ENCODE measurements at regions not wholly inside any gene's neighbourhood (a gene's known extent, or its start where the extent isn't known, plus 50 kb on each side); places are given as distances from the start of the nearest gene placed in this dataset.
A peak's percentile ranks its signal among the peaks of the same experiment; 100 is the strongest.

GRCh38 chr7:10138087-10138854 lies 835.4 kb upstream of the PHF14 start:
- Histone ChIP-seq H3K27me3 (ENCODE audit: control insufficient read depth, insufficient read depth, low read length) (no peaks in the 10 kb centered on the region), H3K9me3 (ENCODE audit: control insufficient read depth, insufficient read depth, low read length) (no peaks in the 10 kb centered on the region), H3K36me3 (ENCODE audit: control insufficient read depth, insufficient read depth, low read length) (no peaks in the 10 kb centered on the region), H3K27ac (ENCODE audit: low read depth, low read length) (no peak overlapping the region), H3K4me1 (ENCODE audit: control insufficient read depth, insufficient read depth, low read length) (no peaks in the 10 kb centered on the region), H3K4me3 (ENCODE audit: low read depth, low read length) (no peak overlapping the region)
- no peak for DNase-seq (ENCODE audit: low read depth in 4 of 6, low spot score in 6 of 6)
- 94% methylated on average over 3 of the region's 5 CpGs for WGBS (ENCODE audit: insufficient coverage)

GRCh38 chr7:10146271-10146670 lies 827.4 kb upstream of the PHF14 start:
- peak in 1 of 6 donors; percentile 81 for DNase-seq (ENCODE audit: low read depth in 4 of 6, low spot score in 6 of 6)
- no peak overlapping the region for H3K4me3 ChIP-seq (ENCODE audit: low read depth, low read length)
- H3K9me3 ChIP-seq (ENCODE audit: control insufficient read depth, insufficient read depth, low read length): no peaks in the 10 kb centered on the region
- no peaks in the 10 kb centered on the region for H3K27me3 ChIP-seq (ENCODE audit: control insufficient read depth, insufficient read depth, low read length)
- H3K36me3 ChIP-seq (ENCODE audit: control insufficient read depth, insufficient read depth, low read length): no peaks in the 10 kb centered on the region
- no peak overlapping the region for H3K27ac ChIP-seq (ENCODE audit: low read depth, low read length)
- no peaks in the 10 kb centered on the region for H3K4me1 ChIP-seq (ENCODE audit: control insufficient read depth, insufficient read depth, low read length)
- WGBS (ENCODE audit: insufficient coverage): 100% methylated on average over 1 of the region's 2 CpGs

- Histone ChIP-seq H3K36me3 (ENCODE audit: control insufficient read depth, insufficient read depth, low read length) (no peaks in the 10 kb centered on the region), H3K4me1 (ENCODE audit: control insufficient read depth, insufficient read depth, low read length) (no peaks in the 10 kb centered on the region), H3K9me3 (ENCODE audit: control insufficient read depth, insufficient read depth, low read length) (no peaks in the 10 kb centered on the region), H3K27ac (ENCODE audit: low read depth, low read length) (no peak overlapping the region), H3K4me3 (ENCODE audit: low read depth, low read length) (no peak overlapping the region), H3K27me3 (ENCODE audit: control insufficient read depth, insufficient read depth, low read length) (no peaks in the 10 kb centered on the region)
- DNase-seq (ENCODE audit: low read depth in 4 of 6, low spot score in 6 of 6): no peak
- WGBS (ENCODE audit: insufficient coverage): 86% methylated on average over 2 of the region's 2 CpGs
Measured at GRCh38 chr7:10156972-10157371, 816.7 kb upstream of the PHF14 start.

- DNase-seq (ENCODE audit: low read depth in 4 of 6, low spot score in 6 of 6): no peak
- Histone ChIP-seq H3K4me1 (ENCODE audit: control insufficient read depth, insufficient read depth, low read length) (no peaks in the 10 kb centered on the region), H3K27me3 (ENCODE audit: control insufficient read depth, insufficient read depth, low read length) (no peaks in the 10 kb centered on the region), H3K27ac (ENCODE audit: low read depth, low read length) (no peak overlapping the region), H3K4me3 (ENCODE audit: low read depth, low read length) (no peak overlapping the region), H3K9me3 (ENCODE audit: control insufficient read depth, insufficient read depth, low read length) (peaks cover 1% of the 10 kb centered on the region), H3K36me3 (ENCODE audit: control insufficient read depth, insufficient read depth, low read length) (no peaks in the 10 kb centered on the region)
- WGBS (ENCODE audit: insufficient coverage): no CpG with 5 or more reads among the region's 2 CpGs
Measured at GRCh38 chr7:10181996-10182395, 791.7 kb upstream of the PHF14 start.

DNA sequence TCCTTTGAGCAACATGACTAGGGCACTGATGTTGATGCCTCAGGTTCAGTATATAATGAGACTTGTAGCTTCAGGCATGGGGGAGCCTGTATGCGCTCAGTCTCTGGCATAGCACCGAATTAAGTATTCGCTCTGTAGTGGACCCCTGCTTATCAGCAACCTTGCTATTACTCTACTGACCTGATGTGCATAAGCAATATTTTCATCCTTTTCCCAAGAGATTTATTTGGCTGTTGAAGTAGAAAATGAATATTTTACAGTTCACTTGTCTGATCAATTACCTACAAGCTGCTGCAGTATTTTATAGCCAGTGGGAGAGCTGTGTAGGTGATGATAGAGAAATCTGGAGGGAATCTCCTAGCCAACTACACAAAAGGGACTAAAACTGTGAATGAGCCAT lies 781.6 kb upstream of the PHF14 start:
- no peaks in the 10 kb centered on the region for H3K4me1 ChIP-seq (ENCODE audit: control insufficient read depth, insufficient read depth, low read length)
- peak in 2 of 6 donors; percentile 2 to 78 for DNase-seq (ENCODE audit: low read depth in 4 of 6, low spot score in 6 of 6)

GRCh38 chr7:10205696-10206095 lies 768.0 kb upstream of the PHF14 start:
- H3K36me3 ChIP-seq (ENCODE audit: control insufficient read depth, insufficient read depth, low read length): no peaks in the 10 kb centered on the region
- no peak overlapping the region for H3K27ac ChIP-seq (ENCODE audit: low read depth, low read length)
- DNase-seq (ENCODE audit: low read depth in 4 of 6, low spot score in 6 of 6): peak in 1 of 6 donors; percentile 32
- H3K4me3 ChIP-seq (ENCODE audit: low read depth, low read length): no peak overlapping the region
- no peaks in the 10 kb centered on the region for H3K9me3 ChIP-seq (ENCODE audit: control insufficient read depth, insufficient read depth, low read length)
- WGBS (ENCODE audit: insufficient coverage): no CpG with 5 or more reads among the region's 1 CpG
- no peaks in the 10 kb centered on the region for H3K27me3 ChIP-seq (ENCODE audit: control insufficient read depth, insufficient read depth, low read length)
- H3K4me1 ChIP-seq (ENCODE audit: control insufficient read depth, insufficient read depth, low read length): no peaks in the 10 kb centered on the region

More for the DNA sequence above, 781.6 kb upstream of the PHF14 start:
- Histone ChIP-seq H3K4me3 (ENCODE audit: low read depth, low read length) (no peak overlapping the region), H3K27ac (ENCODE audit: low read depth, low read length) (no peak overlapping the region), H3K36me3 (ENCODE audit: control insufficient read depth, insufficient read depth, low read length) (no peaks in the 10 kb centered on the region), H3K27me3 (ENCODE audit: control insufficient read depth, insufficient read depth, low read length) (no peaks in the 10 kb centered on the region), H3K9me3 (ENCODE audit: control insufficient read depth, insufficient read depth, low read length) (no peaks in the 10 kb centered on the region)
- no CpG with 5 or more reads among the region's 3 CpGs for WGBS (ENCODE audit: insufficient coverage)

DNA sequence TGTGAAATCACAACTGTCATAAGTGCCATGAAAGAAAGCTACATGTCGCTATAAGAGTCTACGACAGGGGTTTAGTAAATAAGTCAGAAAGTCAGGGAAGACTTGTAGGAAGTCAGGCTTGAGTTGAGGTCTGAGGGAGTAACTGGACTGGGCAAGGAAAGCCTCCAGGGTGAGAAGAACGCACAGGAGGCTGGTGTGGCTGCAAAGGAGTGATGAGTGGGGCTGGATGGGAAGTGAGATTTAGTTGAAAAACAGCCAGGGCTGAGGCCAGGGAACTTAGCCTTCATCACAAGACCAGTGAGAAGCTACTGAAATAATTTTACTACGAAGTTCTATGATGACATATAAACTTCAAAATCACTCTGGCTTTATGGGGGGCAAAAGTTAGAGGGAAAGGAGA lies 763.7 kb upstream of the PHF14 start:
- Histone ChIP-seq H3K9me3 (ENCODE audit: control insufficient read depth, insufficient read depth, low read length) (peaks cover 2% of the 10 kb centered on the region), H3K27me3 (ENCODE audit: control insufficient read depth, insufficient read depth, low read length) (no peaks in the 10 kb centered on the region), H3K4me1 (ENCODE audit: control insufficient read depth, insufficient read depth, low read length) (no peaks in the 10 kb centered on the region), H3K36me3 (ENCODE audit: control insufficient read depth, insufficient read depth, low read length) (no peaks in the 10 kb centered on the region), H3K27ac (ENCODE audit: low read depth, low read length) (no peak overlapping the region), H3K4me3 (ENCODE audit: low read depth, low read length) (no peak overlapping the region)
- 92% methylated on average over 3 of the region's 4 CpGs for WGBS (ENCODE audit: insufficient coverage)
- DNase-seq (ENCODE audit: low read depth in 4 of 6, low spot score in 6 of 6): no peak

- Histone ChIP-seq H3K9me3 (ENCODE audit: control insufficient read depth, insufficient read depth, low read length) (peaks cover 2% of the 10 kb centered on the region), H3K4me3 (ENCODE audit: low read depth, low read length) (no peak overlapping the region), H3K27ac (ENCODE audit: low read depth, low read length) (no peak overlapping the region), H3K4me1 (ENCODE audit: control insufficient read depth, insufficient read depth, low read length) (no peaks in the 10 kb centered on the region), H3K36me3 (ENCODE audit: control insufficient read depth, insufficient read depth, low read length) (no peaks in the 10 kb centered on the region), H3K27me3 (ENCODE audit: control insufficient read depth, insufficient read depth, low read length) (no peaks in the 10 kb centered on the region)
- no CpG with 5 or more reads among the region's 1 CpG for WGBS (ENCODE audit: insufficient coverage)
- no peak for DNase-seq (ENCODE audit: low read depth in 4 of 6, low spot score in 6 of 6)
Measured at GRCh38 chr7:10211016-10211415, 762.7 kb upstream of the PHF14 start.

DNA sequence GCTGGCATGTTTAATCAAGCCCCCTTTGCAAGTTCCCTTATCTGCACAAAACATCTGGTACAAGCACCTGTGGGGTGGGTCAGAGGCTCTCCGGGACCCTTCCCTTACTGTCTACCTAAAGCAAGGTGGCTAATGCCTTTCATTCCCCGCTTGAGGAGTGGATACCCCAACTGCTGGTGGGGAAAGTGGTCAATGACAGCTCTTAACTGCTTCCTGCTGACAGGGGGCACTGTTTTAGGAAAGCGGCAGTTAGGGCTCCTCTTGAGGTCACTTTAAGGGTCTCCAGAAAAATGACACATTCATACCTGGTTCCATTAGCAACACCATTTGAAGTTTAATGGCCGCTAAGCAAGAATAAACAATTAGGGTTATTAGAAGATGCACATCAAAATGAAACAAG lies 761.8 kb upstream of the PHF14 start:
- WGBS (ENCODE audit: insufficient coverage): 100% methylated on average over 2 of the region's 4 CpGs
- no peak for DNase-seq (ENCODE audit: low read depth in 4 of 6, low spot score in 6 of 6)
- Histone ChIP-seq H3K36me3 (ENCODE audit: control insufficient read depth, insufficient read depth, low read length) (no peaks in the 10 kb centered on the region), H3K27ac (ENCODE audit: low read depth, low read length) (no peak overlapping the region), H3K4me1 (ENCODE audit: control insufficient read depth, insufficient read depth, low read length) (no peaks in the 10 kb centered on the region), H3K4me3 (ENCODE audit: low read depth, low read length) (no peak overlapping the region), H3K27me3 (ENCODE audit: control insufficient read depth, insufficient read depth, low read length) (no peaks in the 10 kb centered on the region), H3K9me3 (ENCODE audit: control insufficient read depth, insufficient read depth, low read length) (peaks cover 2% of the 10 kb centered on the region)

DNA sequence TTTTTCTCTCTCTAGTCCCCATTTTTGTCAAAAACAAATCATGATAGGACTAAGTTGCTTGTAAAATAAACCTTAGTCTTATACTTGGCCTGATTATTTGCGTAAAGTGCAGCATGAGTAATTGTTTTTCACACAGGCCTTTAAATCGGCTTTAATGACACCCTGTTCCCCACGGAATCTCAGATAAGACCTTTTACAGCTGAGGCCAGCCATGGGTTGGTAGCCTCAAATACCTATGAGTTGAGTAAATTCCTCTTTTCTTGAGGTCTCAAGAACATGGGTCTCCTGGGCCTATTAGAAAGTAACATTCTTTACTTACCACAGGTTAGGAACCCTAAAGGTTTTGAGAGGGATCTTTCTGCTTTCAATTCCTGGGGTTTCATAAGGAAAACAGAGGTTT lies 761.0 kb upstream of the PHF14 start:
- no peak overlapping the region for H3K4me3 ChIP-seq (ENCODE audit: low read depth, low read length)
- H3K9me3 ChIP-seq (ENCODE audit: control insufficient read depth, insufficient read depth, low read length): peaks cover 2% of the 10 kb centered on the region
- H3K4me1 ChIP-seq (ENCODE audit: control insufficient read depth, insufficient read depth, low read length): no peaks in the 10 kb centered on the region
- DNase-seq (ENCODE audit: low read depth in 4 of 6, low spot score in 6 of 6): no peak
- no CpG with 5 or more reads among the region's 3 CpGs for WGBS (ENCODE audit: insufficient coverage)
- no peaks in the 10 kb centered on the region for H3K36me3 ChIP-seq (ENCODE audit: control insufficient read depth, insufficient read depth, low read length)
- no peak overlapping the region for H3K27ac ChIP-seq (ENCODE audit: low read depth, low read length)
- H3K27me3 ChIP-seq (ENCODE audit: control insufficient read depth, insufficient read depth, low read length): no peaks in the 10 kb centered on the region
